AG20443 (cell line): ENCODE measurements at regions not wholly inside any gene's neighbourhood (a gene's known extent, or its start where the extent isn't known, plus 50 kb on each side); places are given as distances from the start of the nearest gene placed in this dataset.
A peak's percentile ranks its signal among the peaks of the same experiment; 100 is the strongest.

Experiments used
- DNase-seq: peaks from one replicate; pipeline ENCODE4 v3.0.0; 2012; ENCODE audit warnings: low spot score, mixed read lengths

GRCh38 chr11:103662880-103663279, 373.6 kb upstream of the DDI1 start:
- DNase-seq, result no peak

- DNase-seq, result no peak
Observed at GRCh38 chr11:103668859-103669258, 367.6 kb upstream of the DDI1 start.

DNA sequence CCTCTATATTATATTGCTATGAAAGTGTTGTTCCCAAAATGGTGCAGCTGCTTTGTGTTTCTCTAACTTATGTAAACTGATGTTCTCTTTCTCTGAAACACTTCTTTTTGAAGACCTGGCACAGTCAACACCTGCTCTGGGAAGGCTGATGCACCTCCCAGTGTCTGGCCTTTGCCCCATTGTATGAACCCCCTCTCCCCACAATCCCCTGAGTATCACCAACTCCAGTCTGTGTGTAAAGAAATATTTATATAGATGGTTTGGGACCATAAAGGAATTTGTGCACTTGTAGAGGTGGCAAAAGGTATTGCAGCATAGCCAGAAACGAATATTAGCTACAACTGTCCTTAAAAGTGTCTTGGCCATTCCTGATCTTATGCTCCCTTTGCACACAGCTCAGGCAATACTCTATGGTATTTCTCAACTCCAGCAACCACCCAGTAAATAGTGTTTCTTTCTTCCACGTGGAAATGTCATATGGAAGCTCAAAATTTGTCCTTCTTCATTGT, 365.2 kb upstream of the DDI1 start:
- DNase-seq, result no peak

DNA sequence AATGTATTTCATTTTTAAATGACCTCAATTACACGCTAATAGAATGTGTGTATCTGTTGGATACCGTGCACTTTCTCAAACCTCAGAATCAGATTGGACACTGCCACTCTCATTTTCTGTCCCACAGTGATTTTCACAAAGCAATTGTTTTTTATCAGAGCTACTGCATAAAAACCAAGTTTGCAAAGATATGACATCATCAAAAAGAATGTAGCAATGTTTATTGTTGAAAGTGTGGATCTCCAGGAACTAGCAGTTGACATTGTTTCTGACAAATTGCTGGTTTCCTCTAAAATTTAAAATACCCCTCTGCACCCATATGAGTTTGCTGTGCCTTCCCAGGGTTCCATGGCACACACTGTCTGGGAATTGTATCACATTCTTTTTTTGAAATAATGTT, 362.7 kb upstream of the DDI1 start:
- peak; percentile 39 for DNase-seq

GRCh38 chr11:103676413-103676812, 360.0 kb upstream of the DDI1 start:
- no peak for DNase-seq

DNA sequence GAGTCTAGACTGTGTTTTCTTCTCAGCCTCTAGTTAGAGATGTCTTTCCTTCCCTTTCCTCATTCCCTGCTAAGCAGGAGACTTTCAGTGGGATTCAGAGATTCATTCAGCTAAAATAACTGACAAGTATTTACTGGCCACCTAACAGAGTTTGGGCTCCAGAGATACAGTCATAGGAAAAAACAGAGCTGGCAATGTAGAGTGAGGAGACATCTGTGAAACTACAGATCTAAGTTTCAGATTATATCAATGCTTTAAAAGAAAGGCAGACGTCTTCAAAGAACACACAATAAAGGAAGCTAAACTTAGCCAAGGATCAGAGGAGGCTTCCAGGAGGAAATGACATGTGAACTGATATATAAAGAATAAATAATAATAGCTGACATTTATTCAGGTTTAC, 355.6 kb upstream of the DDI1 start:
- DNase-seq, result no peak

- DNase-seq, result no peak
Observed at GRCh38 chr11:103681855-103682254, 354.6 kb upstream of the DDI1 start.

DNA sequence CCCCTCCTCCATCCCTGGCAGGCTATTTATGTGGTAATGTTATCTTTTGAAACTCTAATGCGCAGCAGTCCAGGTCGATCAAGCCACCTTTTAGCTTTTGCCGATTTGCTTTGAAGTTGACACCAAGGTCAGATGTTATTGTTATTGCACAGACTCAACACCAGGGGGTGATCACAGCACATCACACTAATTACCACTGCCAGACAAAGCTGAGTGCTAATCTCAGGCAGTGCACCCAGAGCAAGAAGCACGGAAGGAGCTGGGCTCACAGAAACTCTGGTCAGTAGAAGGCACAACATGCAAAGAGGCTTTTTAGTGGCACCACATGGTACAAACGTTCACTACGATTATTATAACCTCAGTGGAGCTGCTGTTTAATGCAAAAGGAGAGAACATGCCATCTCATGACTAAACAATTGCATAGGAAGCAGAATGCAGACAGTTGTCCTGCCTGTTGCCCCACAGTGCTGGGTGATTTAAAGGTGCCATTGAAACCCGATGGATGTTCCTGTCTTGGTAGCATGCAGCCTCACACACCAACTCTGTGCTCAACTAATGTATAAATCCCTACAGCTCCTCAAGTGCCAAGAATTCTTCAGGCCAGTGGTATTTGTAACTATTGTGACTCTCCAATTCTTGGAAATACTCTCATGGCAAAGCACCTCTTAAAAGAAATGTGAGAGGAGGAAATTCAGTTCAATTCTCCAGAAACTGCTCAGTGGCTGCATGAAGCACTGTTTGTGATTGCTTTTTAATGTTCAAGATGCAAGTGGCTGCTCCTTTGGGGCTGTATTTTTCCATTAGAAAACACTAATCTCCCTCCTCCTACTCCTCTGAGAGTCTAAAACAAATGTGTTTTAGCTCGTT, 353.9 kb upstream of the DDI1 start:
- DNase-seq, result peak; percentile 77

GRCh38 chr11:103683576-103683975, 352.9 kb upstream of the DDI1 start:
- no peak for DNase-seq

GRCh38 chr11:103688924-103689323, 347.5 kb upstream of the DDI1 start:
- no peak for DNase-seq

DNA sequence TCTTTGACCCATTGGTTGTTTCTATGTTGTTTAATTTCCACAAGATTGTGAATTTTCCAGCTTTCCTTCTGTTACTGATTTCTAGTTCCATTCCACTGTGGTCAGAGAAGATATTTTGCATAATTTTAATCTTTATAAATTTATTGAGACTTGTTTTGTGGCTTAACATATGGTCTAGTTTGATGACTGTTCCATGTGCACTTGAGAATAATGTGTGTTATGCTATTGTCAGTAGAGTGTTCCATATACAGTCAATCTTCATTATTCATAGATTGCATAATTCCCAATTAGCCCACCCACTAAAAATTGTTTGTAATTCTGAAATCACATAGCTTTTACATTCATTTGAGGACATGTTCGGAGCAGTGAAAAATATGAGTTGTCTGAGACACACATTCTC, 346.1 kb upstream of the DDI1 start:
- no peak for DNase-seq

GRCh38 chr11:103696123-103696522, 340.3 kb upstream of the DDI1 start:
- no peak for DNase-seq

- DNase-seq, result peak; percentile 29
Observed at GRCh38 chr11:103699216-103699615, 337.2 kb upstream of the DDI1 start.

GRCh38 chr11:103699656-103700055, 336.8 kb upstream of the DDI1 start:
- no peak for DNase-seq

DNA sequence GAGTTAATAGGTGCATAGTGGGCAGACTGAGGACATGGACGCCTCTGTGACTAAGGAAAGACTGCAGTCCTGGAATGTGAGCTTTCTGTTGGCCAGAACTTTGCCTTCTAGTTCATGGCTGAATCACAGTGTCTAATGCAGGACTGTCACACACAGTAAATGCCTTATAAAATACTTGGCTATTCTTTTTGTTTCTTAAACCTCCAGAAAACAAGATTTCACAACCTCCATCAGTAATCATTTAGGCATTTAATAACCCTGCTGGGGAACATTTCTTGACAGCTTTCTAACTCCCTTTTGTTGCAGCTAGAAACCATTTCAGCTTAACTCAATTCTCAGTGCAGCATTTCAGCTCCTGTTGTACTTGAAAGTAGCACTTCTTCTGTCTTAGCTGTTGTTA, 335.8 kb upstream of the DDI1 start:
- DNase-seq, result peak; percentile 82

DNA sequence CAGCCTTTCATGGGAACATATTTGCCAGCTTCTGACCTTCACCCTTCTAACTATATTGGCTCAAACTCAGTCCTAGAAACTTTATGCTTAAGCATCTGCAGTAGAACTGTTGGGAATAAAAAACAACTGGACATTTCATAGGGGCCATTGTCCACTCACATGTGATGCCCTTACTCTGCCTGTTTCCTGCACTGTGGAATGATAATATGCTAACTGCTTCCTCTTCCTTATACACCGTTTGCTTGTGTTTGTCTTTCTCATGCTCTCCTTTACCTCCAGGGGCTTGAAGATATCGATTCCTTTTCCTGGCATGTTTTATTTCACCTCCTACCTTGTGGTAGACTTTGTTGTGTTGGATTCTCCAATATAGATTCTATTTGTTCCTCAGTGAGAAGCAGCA, 333.0 kb upstream of the DDI1 start:
- no peak for DNase-seq

DNA sequence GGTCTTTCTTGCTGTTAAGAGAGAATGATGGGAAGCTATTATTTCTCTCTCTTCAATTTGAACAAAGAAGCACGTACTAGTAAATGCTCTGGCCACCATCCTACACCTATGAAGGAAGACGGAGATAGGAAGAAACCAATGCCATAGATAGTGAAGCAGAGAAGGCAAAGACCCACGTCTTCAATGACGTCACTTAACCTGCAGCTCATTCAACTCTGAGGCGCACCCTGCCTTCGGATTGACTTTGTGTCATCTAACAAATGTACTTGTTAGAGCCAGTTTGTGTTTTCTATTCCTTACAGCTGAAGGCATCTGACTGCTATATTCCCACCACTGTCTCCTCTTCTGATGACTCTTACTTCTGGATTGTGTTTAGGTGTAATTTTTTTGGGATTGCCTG, 332.5 kb upstream of the DDI1 start:
- DNase-seq, result no peak

GRCh38 chr11:103705642-103706041, 330.8 kb upstream of the DDI1 start:
- no peak for DNase-seq

GRCh38 chr11:103709371-103709770, 327.1 kb upstream of the DDI1 start:
- DNase-seq, result no peak

DNA sequence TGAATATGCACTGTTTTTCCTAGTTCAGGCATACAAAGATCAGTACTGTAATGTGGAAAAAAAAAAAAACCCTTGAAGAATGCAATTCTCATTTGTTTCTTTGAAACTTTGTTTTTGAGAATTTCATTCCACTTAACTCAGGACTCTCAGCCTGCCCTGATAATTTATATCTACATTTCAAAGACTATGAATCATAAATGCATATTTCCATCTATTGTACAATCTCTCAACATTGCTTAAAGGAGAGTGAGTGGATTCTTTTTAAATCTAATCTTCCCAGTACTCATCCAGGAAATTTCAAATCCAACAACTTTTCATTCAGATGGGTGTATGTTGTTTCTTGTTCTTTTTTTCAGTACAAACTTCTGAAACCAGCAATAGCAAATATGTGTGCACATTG, 322.2 kb upstream of the DDI1 start:
- DNase-seq, result no peak

DNA sequence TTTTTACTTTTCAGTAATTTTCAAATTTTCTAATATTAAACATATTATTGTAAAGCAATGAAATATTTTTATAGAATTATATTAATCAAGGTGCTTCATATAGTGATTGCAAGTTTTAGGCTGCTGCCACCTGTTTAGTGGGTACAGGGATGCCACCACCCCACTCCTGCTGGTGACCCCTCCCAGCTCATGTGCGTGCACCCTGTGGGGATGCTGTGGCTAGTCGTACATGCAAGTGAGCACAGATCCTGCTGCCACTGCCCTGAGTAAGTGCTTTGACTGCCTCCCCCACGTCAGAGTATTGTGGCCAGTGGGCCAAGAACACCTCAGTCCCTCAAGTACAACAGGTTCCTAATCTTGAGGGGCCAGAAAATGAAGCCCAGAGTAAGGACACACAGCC, 320.1 kb upstream of the DDI1 start:
- no peak for DNase-seq

DNA sequence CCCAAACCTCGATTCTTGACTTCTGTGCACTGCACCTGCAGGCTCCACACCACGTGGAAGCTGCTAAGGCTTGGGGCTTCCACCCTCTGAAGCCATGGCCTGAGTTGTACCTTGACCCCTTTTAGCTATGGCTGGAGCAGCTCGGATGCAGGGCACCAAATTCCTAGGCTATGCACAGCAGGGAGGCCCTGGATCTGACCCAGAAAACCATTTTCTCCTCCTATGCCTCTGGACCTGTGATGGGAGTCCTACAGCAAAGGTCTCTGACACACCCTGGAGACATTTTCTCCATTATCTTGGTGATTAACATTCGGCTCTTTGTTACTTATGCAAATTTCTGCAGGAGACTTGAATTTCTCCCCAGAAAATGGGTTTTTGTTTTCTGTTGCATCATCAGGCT, 309.2 kb upstream of the DDI1 start:
- no peak for DNase-seq

DNA sequence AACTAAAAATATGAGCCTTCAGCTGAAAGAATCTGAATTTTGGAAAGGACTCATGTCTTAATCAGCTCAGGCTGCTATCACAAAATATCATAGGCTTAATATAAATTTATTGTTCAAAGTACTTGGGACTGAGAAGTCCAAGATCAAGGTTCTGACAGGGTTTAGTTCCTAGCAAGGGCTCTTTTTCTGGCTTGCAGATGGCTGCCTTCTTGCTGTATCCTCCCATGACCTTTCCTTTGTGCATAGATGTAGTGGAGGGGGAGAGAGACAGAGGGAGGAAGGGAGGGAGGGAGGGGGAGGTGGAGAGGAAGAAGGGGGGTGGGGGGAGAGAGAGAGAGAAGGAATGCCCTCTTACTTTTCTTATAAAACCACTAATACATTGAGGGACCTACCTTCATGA, 306.8 kb upstream of the DDI1 start:
- no peak for DNase-seq
